Motor neuron (in vitro differentiated cells): ENCODE measurements at regions not wholly inside any gene's neighbourhood (a gene's known extent, or its start where the extent isn't known, plus 50 kb on each side); places are given as distances from the start of the nearest gene placed in this dataset.

Experiments
- ATAC-seq, 8 experiments: fragments of 200-7000 bp; cut with Tn5 transposase; replicated peaks in 6 of 8; 2 replicates each; pipeline ENCODE4 v1.8.0; 2021; ENCODE audit warnings: mild to moderate bottlenecking in 8 of 8, moderate library complexity in 8 of 8
- H3K27ac ChIP-seq, 2 donors: fragments of 250-450 bp; sonication (Bioruptor Pico); 2 replicates each; pipeline ENCODE4 v1.9.0; 2021; ENCODE audit warnings: antibody characterized with exemption in 2 of 2, mild to moderate bottlenecking in 2 of 2, moderate library complexity in 1 of 2
- H3K4me1 ChIP-seq, 2 donors: fragments of 250-450 bp; sonication (Bioruptor Pico); replicated peaks in 1 of 2; 2 replicates each; pipeline ENCODE4 v1.6.1; 2021; ENCODE audit warnings: antibody characterized with exemption in 2 of 2, mild to moderate bottlenecking in 2 of 2, moderate library complexity in 1 of 2
- H3K4me3 ChIP-seq, 5 donors: fragments of 250-450 bp; sonication (Bioruptor Pico); 2 replicates each; pipeline ENCODE4 v1.9.0; 2021; ENCODE audit warnings: antibody characterized with exemption in 5 of 5, mild to moderate bottlenecking in 5 of 5, moderate library complexity in 4 of 5
- WGBS, 10 experiments: fragments of 450-650 bp; shearing (Covaris generic); methylation state at CpG; one replicate each; pipeline ENCODE4 v1.0.0; 2022; 5-methylcytosine and 5-hydroxymethylcytosine counted together
- in situ Hi-C, 9 experiments: fragments of 400-800 bp; cut with MboI; loops; one replicate each; pipeline ENCODE4 v1.15.0; 2021; ENCODE audit warnings: low sequenced_read_pairs in 9 of 9, low pct_unique_long_range_greater_than_20kb in 2 of 9; ENCODE audit not compliant: unreplicated experiment in 9 of 9

GRCh38 chr5:159410480-159410879 is 80.2 kb upstream of the IL12B start:
- WGBS, 10 experiments, result 45 to 100% (median 89%) methylated on average over 2 of the region's 2 CpGs; no CpG with 5 or more reads in 2 of the 10 experiments
- no peak for ATAC-seq

GRCh38 chr5:159411115-159411514 is 80.8 kb upstream of the IL12B start:
- H3K27ac ChIP-seq, result no peak overlapping the region
- H3K4me1 ChIP-seq, result no peaks in the 10 kb centered on the region
- WGBS, 10 experiments, result 28 to 72% (median 60%) methylated on average over 2 to 6 of the region's 6 CpGs; no CpG with 5 or more reads in 2 of the 10 experiments
- in situ Hi-C loops, result no loop called here
- no peak for ATAC-seq
- H3K4me3 ChIP-seq, result no peak overlapping the region

More at GRCh38 chr5:159410480-159410879, 80.2 kb upstream of the IL12B start:
- Histone ChIP-seq H3K4me3 (no peak overlapping the region), H3K4me1 (no peaks in the 10 kb centered on the region), H3K27ac (no peak overlapping the region)
- in situ Hi-C loops, result no loop called here

- Histone ChIP-seq H3K4me1 (no peaks in the 10 kb centered on the region), H3K4me3 (no peak overlapping the region), H3K27ac (no peak overlapping the region)
- in situ Hi-C loops, result no loop called here
- peak in 2 of 8 experiments; percentile 13 to 31 for ATAC-seq
- 7 to 100% (median 86%) methylated on average over 1 to 5 of the region's 6 CpGs; no CpG with 5 or more reads in 1 of the 10 experiments for WGBS, 10 experiments
Observed at GRCh38 chr5:159412284-159413046, 82.2 kb upstream of the IL12B start.

- peak in 1 of 8 experiments; percentile 33 for ATAC-seq
- in situ Hi-C loops, result no loop called here
- 13 to 100% (median 89%) methylated on average over 1 to 2 of the region's 2 CpGs for WGBS, 10 experiments
- H3K27ac ChIP-seq, result no peak overlapping the region
- H3K4me1 ChIP-seq, result no peaks in the 10 kb centered on the region
- H3K4me3 ChIP-seq, result no peak overlapping the region
Observed at GRCh38 chr5:159414021-159414420, 83.7 kb upstream of the IL12B start.

GRCh38 chr5:159415301-159415937 is 85.1 kb upstream of the IL12B start:
- peak in 2 of 8 experiments; percentile 79 to 87 for ATAC-seq
- in situ Hi-C loops, result no loop called here
- 30 to 100% (median 86%) methylated on average over 1 to 10 of the region's 11 CpGs for WGBS, 10 experiments
- no peaks in the 10 kb centered on the region for H3K4me1 ChIP-seq
- no peak overlapping the region for H3K4me3 ChIP-seq
- H3K27ac ChIP-seq, result no peak overlapping the region

GRCh38 chr5:159416438-159416837 is 86.2 kb upstream of the IL12B start:
- 88 to 100% (median 93%) methylated on average over 1 to 6 of the region's 6 CpGs; no CpG with 5 or more reads in 1 of the 10 experiments for WGBS, 10 experiments
- ATAC-seq, result peak in 1 of 8 experiments; percentile 15
- Histone ChIP-seq H3K4me1 (no peaks in the 10 kb centered on the region), H3K27ac (no peak overlapping the region), H3K4me3 (no peak overlapping the region)
- in situ Hi-C loops, result no loop called here

GRCh38 chr5:159417170-159417569 is 86.9 kb upstream of the IL12B start:
- ATAC-seq, result no peak
- H3K4me1 ChIP-seq, result no peaks in the 10 kb centered on the region
- H3K27ac ChIP-seq, result no peak overlapping the region
- 84 to 100% (median 93%) methylated on average over 1 to 4 of the region's 4 CpGs; no CpG with 5 or more reads in 5 of the 10 experiments for WGBS, 10 experiments
- no peak overlapping the region for H3K4me3 ChIP-seq
- in situ Hi-C loops, result no loop called here

- Histone ChIP-seq H3K4me3 (no peak overlapping the region), H3K4me1 (no peaks in the 10 kb centered on the region), H3K27ac (no peak overlapping the region)
- WGBS, 10 experiments, result 0 to 75% (median 36%) methylated on average over 1 to 4 of the region's 5 CpGs; no CpG with 5 or more reads in 2 of the 10 experiments
- in situ Hi-C loops, result no loop called here
- peak in 1 of 8 experiments; percentile 54 for ATAC-seq
Observed at GRCh38 chr5:159419576-159419975, 89.3 kb upstream of the IL12B start.

GRCh38 chr5:159420940-159421339 is 90.7 kb upstream of the IL12B start:
- no peaks in the 10 kb centered on the region for H3K4me1 ChIP-seq
- ATAC-seq, result no peak
- H3K4me3 ChIP-seq, result no peak overlapping the region
- no peak overlapping the region for H3K27ac ChIP-seq
- in situ Hi-C loops, result no loop called here

- Histone ChIP-seq H3K27ac (no peak overlapping the region), H3K4me1 (no peaks in the 10 kb centered on the region), H3K4me3 (no peak overlapping the region)
- WGBS, 10 experiments, result 40 to 80% (median 55%) methylated on average over 1 to 4 of the region's 4 CpGs; no CpG with 5 or more reads in 6 of the 10 experiments
- ATAC-seq, result peak in 2 of 8 experiments; percentile 31 to 45
- in situ Hi-C loops, result no loop called here
Observed at GRCh38 chr5:159422361-159422760, 92.1 kb upstream of the IL12B start.

- in situ Hi-C loops, result no loop called here
- 78 to 100% (median 82%) methylated on average over 1 to 2 of the region's 2 CpGs; no CpG with 5 or more reads in 5 of the 10 experiments for WGBS, 10 experiments
- peak in 4 of 8 experiments; percentile 25 to 90 (median 68) for ATAC-seq
- no peak overlapping the region for H3K4me3 ChIP-seq
- H3K4me1 ChIP-seq, result no peaks in the 10 kb centered on the region
- H3K27ac ChIP-seq, result no peak overlapping the region
Observed at GRCh38 chr5:159422910-159423309, 92.6 kb upstream of the IL12B start.

- in situ Hi-C loops, result no loop called here
- H3K27ac ChIP-seq, result no peak overlapping the region
- WGBS, 10 experiments, result 66 to 100% (median 91%) methylated on average over 2 to 6 of the region's 6 CpGs; no CpG with 5 or more reads in 1 of the 10 experiments
- no peak for ATAC-seq
- H3K4me1 ChIP-seq, result no peaks in the 10 kb centered on the region
- no peak overlapping the region for H3K4me3 ChIP-seq
Observed at GRCh38 chr5:159424123-159424522, 93.8 kb upstream of the IL12B start.

GRCh38 chr5:159426694-159427093 is 96.4 kb upstream of the IL12B start:
- Histone ChIP-seq H3K4me1 (no peaks in the 10 kb centered on the region), H3K4me3 (no peak overlapping the region), H3K27ac (no peak overlapping the region)
- in situ Hi-C loops, result loop anchor here in 5 of 9 experiments (25.0 kb wide), 2 partner anchors 536 to 561 kb away; no protein-coding TSS in a partner anchor
- 20 to 94% (median 82%) methylated on average over 1 to 3 of the region's 3 CpGs; no CpG with 5 or more reads in 2 of the 10 experiments for WGBS, 10 experiments
- ATAC-seq, result peak in 1 of 8 experiments; percentile 7
